HL-60 (cell line): ENCODE measurements at regions not wholly inside any gene's neighbourhood (a gene's known extent, or its start where the extent isn't known, plus 50 kb on each side); places are given as distances from the start of the nearest gene placed in this dataset.

Source experiments
- DNase-seq, 2 experiments: peaks; one replicate each; pipeline ENCODE4 v3.0.0-alpha.2; 2010 to 2020; ENCODE audit warnings: low read depth in 1 of 2, low spot score in 1 of 2
- H3K27ac ChIP-seq: fragments of 250-450 bp; sonication (Bioruptor Pico); replicated peaks from 2 replicates; pipeline ENCODE4 v1.5.1; 2020; ENCODE audit warnings: mild to moderate bottlenecking, moderate library complexity
- H3K27me3 ChIP-seq: fragments of 250-450 bp; sonication (Bioruptor Pico); 2 replicates; pipeline ENCODE4 v1.5.1; 2021; ENCODE audit warnings: mild to moderate bottlenecking, moderate library complexity; ENCODE audit not compliant: insufficient read depth, poor library complexity, severe bottlenecking
- H3K4me3 ChIP-seq: replicated peaks from 2 replicates; pipeline ENCODE4 v1.5.1; 2011; ENCODE audit warnings: mild to moderate bottlenecking, control low read depth, low read length; ENCODE audit not compliant: insufficient read depth
- GABPA ChIP-seq: IDR thresholded peaks from 2 replicates; pipeline ENCODE4 v1.6.1; 2012; ENCODE audit warnings: low read depth
- POLR2AphosphoS5 ChIP-seq: IDR thresholded peaks from 2 replicates; pipeline ENCODE4 v1.6.1; 2012; ENCODE audit warnings: low read depth
- REST ChIP-seq: IDR thresholded peaks from 2 replicates; pipeline ENCODE4 v1.6.1; 2012; ENCODE audit warnings: low read depth; ENCODE audit not compliant: insufficient replicate concordance
- SPI1 ChIP-seq: IDR thresholded peaks from 2 replicates; pipeline ENCODE4 v1.6.1; 2012; ENCODE audit warnings: low read depth, mild to moderate bottlenecking, borderline replicate concordance
- TF ChIP-seq, protein P1 (sequence below): IDR thresholded peaks from one replicate; pipeline ENCODE4 v1.5.1; 2011; ENCODE audit warnings: low read length, control low read depth, inconsistent platforms; ENCODE audit not compliant: insufficient read depth

DNA sequence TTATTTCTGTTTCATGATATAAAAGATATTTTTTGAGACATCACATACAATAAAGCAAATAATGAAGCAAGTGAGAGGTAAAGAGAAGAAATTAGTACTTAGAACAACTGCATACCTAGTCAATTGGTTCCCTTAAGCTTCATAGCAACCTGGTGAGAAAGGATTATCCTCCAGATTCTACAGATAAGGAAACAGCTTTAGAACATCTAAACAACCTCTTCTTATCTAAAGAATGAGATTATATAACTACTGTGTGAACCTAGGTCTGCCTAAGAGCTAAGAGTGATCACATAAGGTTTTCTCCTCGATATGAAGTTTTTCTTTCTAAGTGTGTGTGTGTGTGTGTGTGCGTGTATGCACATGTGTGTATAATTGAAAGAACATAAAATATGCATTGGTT, 265.1 kb downstream of the NOL4 start:
- no peak for DNase-seq
- no peak overlapping the region for H3K27ac ChIP-seq
- TF ChIP-seq REST (no peak), GABPA (no peak), SPI1 (no peak), POLR2AphosphoS5 (no peak)
- H3K27me3 ChIP-seq: no peaks in the 10 kb centered on the region
- no peak overlapping the region for H3K4me3 ChIP-seq

DNA sequence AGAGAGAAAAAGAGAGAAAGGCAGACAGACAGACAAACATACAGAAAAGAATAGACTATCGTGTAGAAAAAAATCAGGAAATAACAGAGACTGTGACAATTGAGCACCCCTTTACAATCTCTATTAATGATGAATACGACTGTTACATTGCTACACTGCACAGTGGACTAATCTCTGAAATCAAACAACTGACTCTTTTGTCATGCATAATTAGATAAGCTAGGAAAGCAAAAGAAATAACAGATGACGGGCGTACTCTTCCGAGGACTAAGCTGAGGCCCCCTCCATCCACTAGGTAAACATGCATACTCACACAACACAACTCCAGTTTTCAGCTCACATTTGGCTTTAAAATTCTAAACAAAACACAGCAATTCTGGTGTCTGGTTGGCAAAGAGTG, 267.0 kb downstream of the NOL4 start:
- H3K4me3 ChIP-seq: no peak overlapping the region
- no peaks in the 10 kb centered on the region for H3K27me3 ChIP-seq
- TF ChIP-seq, protein P1, sequence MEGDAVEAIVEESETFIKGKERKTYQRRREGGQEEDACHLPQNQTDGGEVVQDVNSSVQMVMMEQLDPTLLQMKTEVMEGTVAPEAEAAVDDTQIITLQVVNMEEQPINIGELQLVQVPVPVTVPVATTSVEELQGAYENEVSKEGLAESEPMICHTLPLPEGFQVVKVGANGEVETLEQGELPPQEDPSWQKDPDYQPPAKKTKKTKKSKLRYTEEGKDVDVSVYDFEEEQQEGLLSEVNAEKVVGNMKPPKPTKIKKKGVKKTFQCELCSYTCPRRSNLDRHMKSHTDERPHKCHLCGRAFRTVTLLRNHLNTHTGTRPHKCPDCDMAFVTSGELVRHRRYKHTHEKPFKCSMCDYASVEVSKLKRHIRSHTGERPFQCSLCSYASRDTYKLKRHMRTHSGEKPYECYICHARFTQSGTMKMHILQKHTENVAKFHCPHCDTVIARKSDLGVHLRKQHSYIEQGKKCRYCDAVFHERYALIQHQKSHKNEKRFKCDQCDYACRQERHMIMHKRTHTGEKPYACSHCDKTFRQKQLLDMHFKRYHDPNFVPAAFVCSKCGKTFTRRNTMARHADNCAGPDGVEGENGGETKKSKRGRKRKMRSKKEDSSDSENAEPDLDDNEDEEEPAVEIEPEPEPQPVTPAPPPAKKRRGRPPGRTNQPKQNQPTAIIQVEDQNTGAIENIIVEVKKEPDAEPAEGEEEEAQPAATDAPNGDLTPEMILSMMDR: no peak
- no peak for TF ChIP-seq REST
- TF ChIP-seq SPI1: no peak
- TF ChIP-seq GABPA: no peak
- no peak for TF ChIP-seq POLR2AphosphoS5
- no peak overlapping the region for H3K27ac ChIP-seq
- DNase-seq: no peak

- no peaks in the 10 kb centered on the region for H3K27me3 ChIP-seq
- no peak overlapping the region for H3K27ac ChIP-seq
- TF ChIP-seq SPI1 (no peak), REST (no peak), POLR2AphosphoS5 (no peak), GABPA (no peak)
- TF ChIP-seq, protein P1: no peak
- DNase-seq: no peak
- H3K4me3 ChIP-seq: no peak overlapping the region
Observed at GRCh38 chr18:33951031-33951430, 273.7 kb downstream of the NOL4 start.

- no peak for DNase-seq
- Histone ChIP-seq H3K27ac (no peak overlapping the region), H3K27me3 (no peaks in the 10 kb centered on the region), H3K4me3 (no peak overlapping the region)
- TF ChIP-seq, protein P1: no peak
- TF ChIP-seq SPI1 (no peak), POLR2AphosphoS5 (no peak), REST (no peak), GABPA (no peak)
Observed at GRCh38 chr18:33946336-33946735, 278.4 kb downstream of the NOL4 start.
